NCI-H748 (cell line): ENCODE measurements at regions not wholly inside any gene's neighbourhood (a gene's known extent, or its start where the extent isn't known, plus 50 kb on each side); places are given as distances from the start of the nearest gene placed in this dataset.

ENCODE experiments used
- DNase-seq: peaks from one replicate; lab custom pipeline; 2025; ENCODE audit not compliant: unreplicated experiment; lab: John Stamatoyannopoulos, UW

DNA sequence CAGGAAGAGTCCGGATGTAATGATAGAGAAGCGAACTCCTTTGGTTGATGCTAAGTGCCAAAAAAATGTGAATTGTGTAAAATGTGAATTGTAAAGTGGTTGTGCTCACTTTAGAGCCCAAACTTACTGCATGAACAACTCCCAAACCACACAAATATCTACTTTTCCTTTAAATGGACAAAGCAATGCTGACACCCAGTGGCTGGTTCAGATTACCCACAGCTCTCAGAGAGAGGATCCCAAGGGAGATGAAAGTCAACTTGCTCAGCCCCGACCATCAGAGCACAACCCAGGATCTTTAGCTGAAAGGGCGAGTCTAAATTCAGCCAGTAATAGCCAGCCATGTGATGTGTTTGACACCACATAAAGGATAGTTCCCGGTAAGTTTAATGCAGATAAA, 133.7 kb downstream of the NMUR2 start:
- peak; percentile 68 for DNase-seq

DNA sequence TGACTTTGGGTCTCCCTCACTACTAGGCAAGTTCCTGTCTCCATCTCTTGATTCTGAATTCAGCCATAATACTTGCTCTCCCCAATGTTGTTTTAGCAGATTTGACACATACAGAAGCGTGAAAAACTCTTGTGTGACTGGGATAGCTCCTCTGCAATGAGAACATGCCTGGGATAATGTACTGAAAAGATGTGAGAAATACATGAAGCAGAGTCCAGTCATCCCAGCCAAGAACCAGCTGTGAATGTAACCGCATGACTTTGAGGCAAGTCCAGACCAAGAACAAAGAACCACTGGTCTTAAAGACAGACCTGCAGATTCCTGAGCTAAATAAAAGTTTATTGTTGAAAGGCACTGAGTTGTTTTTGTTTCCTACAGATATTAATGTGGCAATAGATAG, 135.0 kb downstream of the NMUR2 start:
- DNase-seq = no peak

DNA sequence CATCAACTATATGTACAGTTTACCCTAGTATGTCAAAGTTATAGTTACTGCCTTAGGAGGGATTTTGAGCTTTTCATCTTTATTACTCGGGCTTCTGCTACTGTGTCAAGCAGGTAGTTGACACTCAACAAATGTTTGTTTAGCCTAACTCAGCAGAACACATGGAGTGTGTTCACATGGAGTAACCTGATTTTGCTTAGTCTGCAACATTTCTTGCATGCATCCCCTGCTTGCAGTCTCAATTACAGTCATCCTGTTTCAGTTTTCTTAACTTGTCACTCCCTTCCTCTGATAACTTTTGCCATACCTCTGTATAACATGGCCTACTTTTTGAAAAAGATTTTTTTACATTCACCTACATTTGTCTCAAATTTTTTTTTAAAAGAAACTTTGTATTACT, 135.5 kb downstream of the NMUR2 start:
- no peak for DNase-seq

DNA sequence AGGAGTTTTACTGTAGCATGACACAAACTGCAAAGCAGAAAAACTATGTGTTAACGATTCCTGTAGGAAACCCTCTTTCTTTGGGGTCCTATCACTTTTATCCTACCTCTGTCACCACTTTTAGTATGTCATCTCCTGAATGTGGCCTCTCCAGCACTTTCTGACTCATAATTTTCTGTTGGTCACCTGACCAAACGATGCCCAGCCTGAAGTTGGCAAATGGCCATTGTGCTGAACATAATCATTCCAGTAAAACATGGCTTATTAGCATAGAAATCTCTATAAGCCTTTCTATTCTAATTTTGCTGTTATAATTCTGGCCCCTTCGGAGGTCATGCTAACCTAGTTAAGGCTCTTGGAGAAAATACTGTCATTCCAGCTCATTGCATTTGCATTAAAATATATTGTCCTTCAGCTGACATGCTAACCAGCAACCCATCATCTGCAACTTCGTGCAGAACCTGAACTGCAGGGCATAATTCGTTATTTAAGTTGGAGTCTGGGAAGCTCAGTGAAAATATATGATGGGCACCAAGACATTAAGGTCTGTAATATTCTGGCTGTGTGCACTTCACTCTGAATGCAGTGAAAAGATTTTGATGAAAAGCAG, 140.3 kb downstream of the NMUR2 start:
- DNase-seq = no peak

DNA sequence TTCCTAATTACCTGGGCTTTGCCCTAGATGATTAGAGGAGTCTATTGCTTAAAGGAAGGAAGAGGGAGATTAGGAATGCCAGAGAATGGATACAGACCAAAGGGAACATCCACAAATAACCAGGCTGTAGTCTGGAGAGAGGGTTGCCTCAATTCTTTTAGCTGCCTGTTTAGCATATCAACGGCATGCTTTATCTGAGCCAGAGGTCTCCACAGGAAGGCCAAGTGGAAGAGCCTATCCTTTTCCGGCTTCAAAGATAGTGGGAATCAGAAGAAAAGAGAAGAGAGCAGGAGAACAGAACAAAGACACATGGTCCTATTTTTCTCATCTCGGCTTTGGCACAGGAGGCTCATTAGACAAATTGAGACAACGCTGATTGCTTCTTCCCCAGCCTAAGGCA, 142.4 kb downstream of the NMUR2 start:
- DNase-seq = no peak

DNA sequence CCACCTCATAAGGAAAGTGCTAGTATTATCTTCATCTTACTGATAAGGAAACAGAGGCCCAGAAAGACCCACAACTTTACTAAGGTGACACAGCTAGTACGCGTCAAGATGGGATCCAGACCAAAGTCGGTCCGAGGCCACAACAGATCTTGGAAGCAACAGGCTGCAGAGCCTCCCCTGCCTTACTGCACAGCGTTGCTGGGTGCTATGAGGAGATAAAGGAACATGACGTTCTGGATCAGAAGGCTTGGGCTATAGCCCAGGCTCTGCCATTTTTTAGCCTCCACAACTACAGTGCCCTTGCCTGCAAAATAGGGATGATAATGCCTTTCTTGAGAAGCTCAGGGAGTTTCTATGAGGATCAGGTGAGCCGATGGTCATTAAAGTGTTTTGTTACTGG, 144.1 kb downstream of the NMUR2 start:
- DNase-seq = no peak

DNA sequence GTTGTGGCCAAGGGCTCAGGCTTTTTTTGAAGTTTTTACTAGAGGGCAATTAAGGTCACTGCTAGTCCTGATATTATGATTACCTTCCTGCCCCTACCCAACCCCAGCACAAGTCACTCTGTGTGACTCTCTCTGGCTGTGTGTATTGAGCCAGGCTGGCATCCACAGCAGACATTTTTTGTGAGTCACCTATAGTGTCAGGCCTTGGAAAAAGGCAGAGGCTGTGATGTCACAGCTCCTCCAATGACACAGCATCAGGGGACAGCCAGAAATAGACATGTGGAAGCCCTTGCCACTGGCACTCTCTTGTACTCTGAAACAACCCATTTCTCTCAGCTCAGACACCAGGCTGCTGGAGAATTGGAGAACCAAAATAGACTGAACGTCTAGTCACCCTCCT, 145.4 kb downstream of the NMUR2 start:
- no peak for DNase-seq

DNA sequence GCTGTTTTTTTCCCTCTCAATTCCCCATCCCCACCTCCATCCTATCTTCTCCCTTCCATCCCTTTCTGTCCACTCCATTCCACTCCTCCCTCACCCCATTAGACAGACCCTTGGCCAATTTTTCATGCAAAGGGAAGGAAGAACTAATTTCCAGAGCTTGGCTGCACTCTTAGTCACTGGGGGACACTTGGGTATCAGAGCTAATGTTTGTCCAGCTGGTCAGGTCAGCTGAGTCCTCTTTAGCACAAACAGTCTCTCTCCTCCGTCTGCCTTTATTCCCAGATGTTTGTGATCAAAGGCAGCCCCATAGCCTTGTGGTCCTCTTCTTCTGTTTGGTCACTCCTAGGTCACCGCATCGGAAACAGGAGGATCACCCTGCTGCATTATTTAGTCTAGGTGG, 148.5 kb downstream of the NMUR2 start:
- peak; percentile 59 for DNase-seq

DNA sequence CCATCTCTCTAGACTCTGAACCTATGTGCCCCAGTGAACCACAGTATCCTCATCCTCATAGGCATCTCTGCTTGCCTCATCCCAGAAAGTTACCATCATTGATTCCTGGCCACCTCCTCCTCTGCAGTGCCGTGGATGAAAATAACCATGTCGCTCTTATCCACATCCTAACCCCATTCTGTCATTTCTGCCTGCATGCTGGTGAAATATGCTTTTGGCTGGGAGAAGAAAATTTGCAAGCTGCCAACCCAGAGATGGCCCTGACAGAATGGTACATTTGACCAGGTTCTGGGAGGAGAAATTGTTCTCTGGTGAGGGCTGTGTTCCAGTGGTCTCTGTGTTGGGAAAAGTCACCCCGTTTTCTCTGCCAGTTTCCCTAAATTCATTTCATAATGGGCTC, 149.7 kb downstream of the NMUR2 start:
- DNase-seq = no peak

DNA sequence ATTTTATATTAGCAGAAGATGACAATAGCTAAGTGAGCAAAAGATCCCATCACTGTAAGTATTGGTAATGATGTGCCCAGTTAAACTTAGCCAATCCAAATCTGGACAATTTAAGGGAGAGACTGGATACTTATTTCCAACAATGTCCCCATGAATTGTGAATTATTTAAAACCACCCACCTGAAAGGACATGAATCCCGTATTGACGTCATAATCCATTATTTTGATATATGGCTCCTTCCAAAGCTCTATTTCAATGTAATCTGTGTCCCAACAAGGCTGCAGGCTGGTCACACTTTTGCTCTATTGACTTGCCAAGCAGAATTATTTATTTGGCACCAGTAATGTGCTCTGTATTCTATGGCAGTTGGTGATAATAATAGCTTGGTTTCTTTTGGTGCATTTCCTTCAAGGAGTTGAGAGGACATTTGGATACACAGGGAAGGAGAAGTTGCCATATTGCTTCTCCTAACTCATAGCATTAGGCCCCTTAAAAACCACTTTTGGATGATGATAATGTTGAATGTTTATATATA, 157.2 kb downstream of the NMUR2 start:
- no peak for DNase-seq

DNA sequence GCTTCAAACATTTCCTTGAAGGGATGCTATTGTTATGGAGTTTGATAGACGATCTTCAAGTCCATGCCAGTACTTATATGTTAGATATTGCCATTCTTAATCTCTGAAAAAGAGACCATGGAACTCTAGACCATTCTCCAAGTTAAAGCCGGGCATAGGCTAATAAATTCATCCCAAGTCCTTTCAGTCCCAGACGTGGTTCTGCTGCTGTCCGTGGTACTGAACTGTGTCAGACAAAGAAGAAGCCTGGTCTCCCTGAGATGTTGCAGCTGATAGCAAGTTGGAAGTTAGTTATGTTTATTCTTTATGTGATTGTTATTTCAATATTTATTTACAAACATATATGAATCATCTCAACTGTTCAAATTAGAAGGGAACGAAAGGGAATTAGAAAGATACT, 158.7 kb downstream of the NMUR2 start:
- no peak for DNase-seq

DNA sequence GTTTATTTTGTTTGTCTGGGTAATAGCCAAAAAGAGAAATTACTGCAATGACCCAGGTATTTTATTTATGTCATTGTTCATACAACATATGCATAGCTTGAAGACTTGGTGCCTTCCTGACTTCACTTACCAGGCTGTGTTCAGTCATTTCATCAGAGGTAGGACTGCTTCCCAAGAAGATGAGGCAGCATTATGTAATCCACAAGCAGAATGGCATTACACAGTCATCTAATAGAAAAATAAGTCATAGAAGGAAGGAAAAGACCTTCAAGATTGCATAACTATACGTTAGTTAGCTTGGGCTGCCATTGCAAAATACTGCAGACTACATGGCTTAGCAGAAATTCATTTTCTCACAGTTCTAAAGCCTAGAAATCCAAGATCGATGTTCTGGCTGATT, 167.5 kb downstream of the NMUR2 start:
- DNase-seq = no peak

DNA sequence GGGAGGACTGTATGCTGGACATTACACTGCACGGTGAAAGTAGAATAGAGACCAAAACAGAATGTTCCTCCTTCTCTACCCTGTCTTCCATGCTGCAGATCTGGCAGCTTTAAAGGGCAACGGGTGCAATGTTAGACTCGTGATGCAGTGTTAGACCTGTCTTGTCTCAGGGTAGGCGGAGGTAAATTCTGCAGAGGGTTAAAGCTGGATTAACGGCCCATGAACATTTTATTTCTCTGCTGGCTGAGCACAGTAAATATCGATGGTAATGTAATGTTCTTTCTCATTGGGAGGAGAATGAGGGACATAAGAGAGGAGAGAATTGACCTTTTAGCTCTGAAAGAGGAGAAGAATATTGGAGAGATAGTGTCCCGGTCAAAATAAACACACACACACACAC, 178.9 kb downstream of the NMUR2 start:
- no peak for DNase-seq

DNA sequence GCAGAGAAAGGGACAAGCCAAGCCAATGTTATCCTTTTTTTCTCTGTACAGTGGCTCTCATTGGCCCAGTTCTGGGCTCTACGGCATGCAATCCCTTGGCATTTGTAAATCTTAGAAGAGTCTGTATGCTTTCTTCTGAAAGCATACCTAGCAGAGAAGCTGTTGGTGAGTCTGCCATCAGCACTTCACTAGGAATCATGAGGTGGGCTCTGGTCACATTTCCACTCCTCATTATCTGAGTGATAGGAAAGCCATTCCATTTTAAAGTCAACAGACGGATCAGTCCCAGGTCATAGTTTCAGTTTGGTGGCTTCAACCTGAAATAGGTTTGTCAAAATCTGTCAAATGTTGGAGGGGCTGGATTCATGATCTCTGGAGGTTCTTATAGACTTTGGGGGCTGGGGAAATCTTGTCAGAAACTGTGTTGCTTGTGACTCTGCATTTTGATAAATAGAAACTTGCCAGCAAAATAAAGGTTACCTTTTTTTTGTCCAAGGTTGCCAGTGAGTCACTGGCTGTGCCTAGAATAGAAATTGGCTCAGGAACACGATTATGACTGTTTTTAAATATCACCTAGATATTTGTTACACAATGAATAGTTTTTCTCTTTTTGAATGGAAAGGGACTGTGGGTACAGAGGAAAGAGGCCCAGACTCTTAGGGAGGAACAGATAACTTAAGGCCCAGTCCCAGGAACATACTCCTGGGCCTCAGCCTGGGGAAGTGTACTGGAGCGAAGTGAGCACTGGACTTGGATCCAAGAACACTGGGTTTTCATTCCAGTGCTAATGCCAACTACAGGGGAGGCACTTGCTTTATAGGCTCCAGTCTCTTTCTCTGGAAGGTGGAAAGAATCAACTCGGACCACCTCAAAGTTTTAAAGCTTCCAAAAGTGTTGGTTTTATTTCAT, 183.1 kb downstream of the NMUR2 start:
- DNase-seq = no peak

DNA sequence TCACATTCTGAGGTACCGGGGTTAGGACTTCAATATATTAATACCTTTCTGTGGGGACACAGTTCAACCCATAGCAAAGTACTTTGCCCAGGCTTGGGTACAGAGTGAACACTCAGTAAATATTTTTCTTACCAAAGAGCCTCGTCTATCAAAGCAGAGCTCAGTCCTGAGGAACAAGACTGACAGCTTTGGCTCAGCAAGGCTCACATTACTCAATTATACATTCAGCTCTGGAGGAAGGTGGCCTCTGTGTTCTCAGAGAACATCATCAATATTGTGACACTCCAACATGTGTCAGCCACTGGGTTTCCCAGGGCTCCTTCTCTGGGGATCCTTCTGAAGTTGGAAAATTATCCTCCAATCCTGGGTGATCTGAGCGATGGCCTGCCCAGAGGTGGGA, 186.4 kb downstream of the NMUR2 start:
- peak; percentile 48 for DNase-seq

DNA sequence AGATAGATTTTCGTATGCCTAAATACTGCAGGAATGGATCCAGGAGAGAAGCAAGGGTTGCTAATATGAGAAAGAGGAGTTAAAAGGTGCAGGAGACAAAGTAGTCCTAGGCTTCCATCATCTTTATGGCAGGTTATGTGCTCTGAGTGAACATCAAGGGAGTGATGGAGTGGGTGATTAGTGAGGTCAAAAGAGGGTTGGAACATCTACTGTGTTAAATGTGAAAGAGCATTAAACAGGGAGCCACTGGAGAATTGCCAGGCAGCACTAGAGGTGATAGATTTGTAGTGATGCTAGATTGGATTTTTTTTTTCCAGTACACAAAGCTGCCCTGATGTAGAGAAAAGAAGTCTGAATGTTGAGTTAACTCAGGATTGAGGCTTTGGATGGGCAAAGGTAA, 199.3 kb downstream of the NMUR2 start:
- no peak for DNase-seq

DNA sequence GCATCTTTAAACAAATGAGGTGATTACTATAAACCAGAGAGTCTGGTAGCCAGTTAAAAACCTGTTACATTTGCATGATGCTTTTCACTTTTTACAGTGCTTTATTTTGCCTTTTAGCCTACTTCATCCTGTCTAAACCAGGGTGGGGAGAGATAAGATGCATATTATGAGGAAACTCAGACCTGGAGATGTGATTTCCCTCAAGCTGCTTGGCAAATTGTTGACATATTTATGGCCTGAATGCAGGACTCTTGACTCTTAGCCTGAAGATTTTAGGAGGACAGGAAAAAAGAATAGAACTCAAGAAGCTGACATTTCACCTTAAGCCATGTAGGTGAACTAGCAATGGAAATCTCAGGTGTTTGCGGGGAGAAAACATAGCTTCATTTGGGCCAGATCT, 202.8 kb downstream of the NMUR2 start:
- DNase-seq = no peak

DNA sequence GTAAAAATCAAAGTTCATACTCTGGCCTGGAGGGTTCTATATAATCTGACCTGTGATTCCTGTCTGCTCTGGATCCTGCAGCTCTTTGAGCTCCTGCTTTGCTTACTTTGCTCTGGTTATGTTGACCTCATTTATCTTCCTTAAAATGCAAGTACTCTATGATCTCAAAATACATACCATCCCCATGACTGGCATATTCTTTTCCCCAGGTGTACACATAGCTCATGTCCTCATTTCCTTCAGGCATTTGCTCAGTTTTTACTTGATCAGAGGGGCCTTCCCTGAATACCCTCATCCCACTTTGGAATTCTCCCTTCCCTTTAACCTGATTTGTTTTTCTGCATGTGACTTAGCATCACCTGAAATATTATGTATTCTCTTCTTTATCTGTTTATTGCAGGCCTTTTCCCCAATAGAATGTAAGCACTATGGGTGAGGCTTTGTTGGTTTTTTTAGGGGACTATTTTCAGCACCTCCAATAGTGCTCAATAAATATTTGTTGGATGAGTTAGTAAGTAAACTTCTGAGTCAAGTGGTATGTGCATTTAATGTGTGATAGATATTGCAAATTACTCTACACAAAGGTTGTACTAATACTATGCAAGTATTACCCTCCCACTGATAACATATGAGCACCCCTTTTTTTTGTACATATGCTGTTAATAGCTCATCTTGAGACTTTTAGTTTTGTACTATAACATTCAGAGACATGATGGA, 211.5 kb downstream of the NMUR2 start:
- DNase-seq = no peak

DNA sequence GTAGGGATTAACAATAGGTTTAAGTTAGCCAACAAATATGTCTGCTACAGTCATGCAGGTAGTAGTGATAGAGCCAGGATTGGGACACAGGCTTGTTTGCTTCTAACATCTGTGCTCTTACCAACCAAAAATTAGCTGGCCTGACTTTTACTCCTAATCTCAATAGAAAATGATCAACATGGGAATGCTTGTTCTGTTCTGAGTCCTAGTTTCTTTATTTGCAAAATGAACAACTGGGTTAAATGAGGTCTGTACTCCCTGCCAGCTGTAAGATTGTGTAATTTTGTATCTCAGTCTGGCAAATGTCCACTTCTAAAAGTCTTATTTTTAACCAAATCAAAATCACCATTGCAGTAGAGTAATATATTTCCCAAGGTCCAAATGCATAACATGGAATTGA, 216.8 kb downstream of the NMUR2 start:
- DNase-seq = no peak

DNA sequence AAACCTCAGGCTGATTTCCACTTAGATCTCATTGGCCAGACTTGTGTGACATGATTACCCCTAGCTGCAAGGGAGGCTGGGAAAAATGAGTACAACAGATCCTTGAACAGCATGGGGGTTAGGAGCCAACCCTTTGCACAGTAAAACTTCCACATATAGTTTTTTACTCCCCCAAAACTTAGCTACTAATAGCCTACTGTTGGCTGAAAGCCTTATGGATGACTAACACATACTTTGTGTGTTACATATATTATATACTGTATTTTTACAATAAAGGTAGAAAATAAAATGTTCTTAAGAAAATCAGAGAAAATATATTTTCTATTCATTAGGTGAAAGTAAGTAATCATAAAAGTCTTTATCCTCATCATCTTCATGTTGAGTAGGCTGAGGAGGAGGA, 217.4 kb downstream of the NMUR2 start:
- no peak for DNase-seq

DNA sequence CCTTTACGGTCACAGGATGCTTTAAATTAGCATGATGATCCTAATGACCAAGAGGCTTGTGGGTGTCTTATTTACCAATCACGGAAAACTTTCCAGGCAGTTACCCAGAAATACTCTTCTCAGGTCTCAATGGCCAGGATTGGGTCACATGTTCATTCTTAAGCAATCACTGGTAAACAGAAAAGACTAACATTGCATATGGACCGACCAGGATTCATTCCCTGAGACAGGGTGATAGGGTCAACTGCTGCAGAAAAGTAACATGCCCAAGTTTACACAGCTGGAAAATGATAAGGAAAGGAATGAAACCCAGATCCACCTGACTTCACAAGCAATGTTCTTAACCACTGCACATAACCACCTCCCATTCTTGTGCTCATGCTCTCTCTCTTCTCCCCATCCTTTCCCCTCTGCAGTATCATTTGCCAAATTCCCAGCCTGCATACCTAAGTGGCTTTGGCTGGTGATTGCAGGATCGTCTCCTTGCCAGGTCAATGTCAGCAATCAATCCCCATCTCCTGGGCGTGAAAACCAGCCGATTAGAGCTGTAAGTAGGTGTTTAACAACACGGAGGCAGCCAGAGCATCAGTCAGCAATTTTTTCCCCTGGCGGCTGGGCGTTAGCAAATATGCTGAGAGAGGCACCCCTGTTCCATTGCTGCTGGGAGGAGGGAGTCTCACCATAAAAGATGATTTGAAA, 219.4 kb downstream of the NMUR2 start:
- DNase-seq = no peak
